Superior temporal gyrus (tissue), 1 donor: ENCODE measurements at regions not wholly inside any gene's neighbourhood (a gene's known extent, or its start where the extent isn't known, plus 50 kb on each side); places are given as distances from the start of the nearest gene placed in this dataset.

Source experiments
- DNase-seq: peaks from one replicate; pipeline ENCODE4 v3.0.0-alpha.2; 2016; ENCODE audit errors: extremely low spot score

DNA sequence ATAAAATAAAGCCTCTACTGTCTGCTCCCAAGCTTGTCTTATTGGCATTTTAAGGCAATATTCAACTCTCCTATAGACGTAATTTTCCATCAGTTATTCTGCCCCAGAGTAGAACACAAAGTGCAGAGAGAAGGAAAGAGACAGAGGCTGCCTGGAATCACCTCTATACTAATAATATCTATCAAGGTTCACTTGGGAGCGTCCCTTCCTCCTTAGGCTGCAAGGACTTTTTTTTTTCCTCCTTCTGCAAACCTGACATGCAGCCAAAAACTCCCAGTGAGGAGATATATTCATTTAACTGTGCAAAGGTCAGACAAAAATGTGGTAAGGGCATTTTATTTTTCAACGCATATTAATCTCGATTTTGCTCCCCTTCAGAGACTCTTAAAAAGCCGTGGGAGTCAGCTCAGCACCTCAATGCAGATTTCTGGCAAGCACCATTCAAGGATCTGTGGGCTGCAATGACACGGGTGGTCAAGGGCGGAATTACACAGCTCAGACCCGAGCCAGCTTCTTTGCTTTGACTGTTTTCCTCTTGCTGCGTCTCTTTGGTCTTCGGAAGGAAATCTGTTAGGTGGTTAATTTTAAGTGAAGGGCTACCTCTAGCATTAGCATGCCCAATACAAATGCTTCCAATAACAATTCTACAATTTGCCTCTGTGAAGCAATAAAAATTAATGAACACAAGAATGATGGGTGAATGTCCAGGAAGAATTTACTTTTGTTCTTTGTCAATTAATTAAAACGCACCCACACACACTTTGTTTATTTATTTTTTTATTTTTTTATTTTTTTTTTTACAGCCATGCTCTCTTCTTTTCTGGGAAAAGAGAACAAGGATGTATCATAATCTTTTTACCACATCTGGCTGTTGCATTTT, 587.7 kb upstream of the GRAMD2B start:
- DNase-seq, result peak; percentile 72

DNA sequence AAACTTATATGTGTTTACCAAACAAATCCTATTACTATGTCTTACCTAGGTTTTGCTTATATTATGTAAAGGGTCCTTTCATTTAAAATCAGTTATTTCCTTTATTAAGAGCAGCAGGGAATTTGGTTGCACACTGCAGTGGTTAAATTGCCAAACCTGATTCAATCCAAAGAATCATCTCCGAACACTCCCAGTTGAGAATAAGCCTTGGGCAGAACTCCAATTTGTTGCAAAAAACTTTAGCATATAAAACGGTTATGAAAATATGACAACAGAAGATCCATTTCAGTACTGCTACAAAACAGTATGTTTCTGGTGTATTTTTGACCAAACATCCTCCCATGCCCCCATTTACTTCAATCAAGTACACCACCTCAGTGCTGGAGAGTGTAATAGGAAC, 587.0 kb upstream of the GRAMD2B start:
- no peak for DNase-seq

DNA sequence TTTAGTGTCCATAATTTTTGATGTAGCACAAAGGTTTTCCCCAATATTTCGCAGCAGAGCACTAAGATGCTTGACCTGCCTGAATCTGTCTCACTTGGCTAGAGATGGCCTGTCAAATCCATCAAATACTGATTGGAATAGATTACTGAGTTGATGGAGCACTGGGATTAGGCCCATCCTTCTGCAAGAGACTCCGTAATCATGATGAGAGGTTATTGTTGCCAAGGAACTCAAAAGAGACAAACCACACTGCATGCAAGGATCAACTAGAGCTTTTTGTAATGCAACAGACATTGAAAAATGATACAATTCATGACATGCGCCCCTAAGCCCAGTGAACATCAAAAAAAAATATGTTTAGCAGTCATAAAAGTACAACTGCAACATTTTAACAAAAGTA, 585.3 kb upstream of the GRAMD2B start:
- DNase-seq, result no peak

DNA sequence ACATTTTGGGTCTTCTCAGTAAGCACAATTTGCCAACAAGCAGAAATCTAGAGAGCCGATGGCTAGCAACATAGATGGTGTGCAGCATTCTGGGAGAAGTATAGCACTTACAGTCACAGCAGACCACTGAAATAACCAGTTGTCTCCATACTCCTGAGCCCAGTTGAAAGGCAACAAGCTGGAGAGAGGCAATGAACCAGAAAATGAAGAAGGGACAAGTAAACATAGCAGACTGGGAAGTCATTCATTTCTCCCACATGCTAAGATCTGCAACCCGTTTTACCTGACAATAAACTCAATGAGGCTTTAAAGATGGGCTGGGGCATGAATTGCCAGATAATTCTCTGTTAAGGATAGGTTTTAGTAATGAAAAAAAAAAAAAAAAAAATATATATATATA, 575.6 kb upstream of the GRAMD2B start:
- no peak for DNase-seq

DNA sequence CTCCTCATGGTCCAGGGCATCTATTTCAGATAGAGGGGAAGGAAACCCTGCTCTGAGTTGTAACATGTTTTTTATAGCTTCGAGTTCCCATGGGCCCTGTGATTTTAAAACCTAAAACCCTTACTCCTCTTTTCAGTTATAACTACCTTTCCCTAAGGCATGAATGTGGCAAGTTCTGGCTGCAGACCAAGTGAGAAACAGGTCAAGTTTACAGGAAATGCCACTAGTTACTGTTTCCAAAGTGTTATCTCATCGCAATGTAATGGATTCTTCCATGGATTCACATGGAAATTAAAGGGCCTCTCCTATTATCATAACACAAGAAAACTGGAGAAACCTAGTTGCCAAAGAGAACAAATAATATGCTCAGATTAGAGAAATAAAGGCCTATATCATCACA, 574.5 kb upstream of the GRAMD2B start:
- DNase-seq, result no peak

DNA sequence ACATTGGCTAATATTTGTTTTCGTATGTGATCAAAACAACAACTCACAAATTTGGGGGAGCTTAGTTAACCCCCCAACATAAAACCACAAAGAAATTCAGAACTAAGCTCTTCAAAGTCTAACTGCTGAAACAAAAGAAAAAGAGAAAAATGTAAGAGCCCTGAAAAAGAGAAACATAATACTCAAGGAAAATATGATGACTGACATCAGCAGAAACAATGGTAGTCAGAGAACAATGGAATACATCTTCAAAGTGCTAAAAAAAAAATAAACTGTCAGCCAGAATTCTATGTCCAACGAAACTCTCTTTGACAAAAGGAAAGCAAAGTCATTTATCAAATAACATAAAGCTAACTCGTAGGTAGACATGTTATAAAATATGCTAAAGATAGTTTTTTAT, 566.3 kb upstream of the GRAMD2B start:
- DNase-seq, result no peak

DNA sequence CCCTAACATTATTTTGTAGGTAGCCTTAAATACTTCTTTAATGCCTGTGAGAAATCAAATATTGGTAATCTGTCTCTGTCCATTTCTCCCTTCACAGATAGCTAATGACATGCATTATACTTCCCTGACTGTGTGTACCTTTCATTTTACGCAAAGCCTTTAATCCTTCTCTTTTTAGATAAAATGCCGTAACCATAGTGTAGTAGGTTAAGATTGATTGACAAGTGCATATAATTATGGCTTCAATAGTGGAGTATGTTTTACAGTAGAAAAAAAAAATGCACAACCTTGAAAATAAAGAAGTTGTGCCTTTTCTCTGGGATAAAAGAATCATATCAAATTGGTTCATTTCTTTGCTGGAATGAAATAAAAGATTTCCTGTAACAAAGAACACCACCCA, 559.6 kb upstream of the GRAMD2B start:
- no peak for DNase-seq

DNA sequence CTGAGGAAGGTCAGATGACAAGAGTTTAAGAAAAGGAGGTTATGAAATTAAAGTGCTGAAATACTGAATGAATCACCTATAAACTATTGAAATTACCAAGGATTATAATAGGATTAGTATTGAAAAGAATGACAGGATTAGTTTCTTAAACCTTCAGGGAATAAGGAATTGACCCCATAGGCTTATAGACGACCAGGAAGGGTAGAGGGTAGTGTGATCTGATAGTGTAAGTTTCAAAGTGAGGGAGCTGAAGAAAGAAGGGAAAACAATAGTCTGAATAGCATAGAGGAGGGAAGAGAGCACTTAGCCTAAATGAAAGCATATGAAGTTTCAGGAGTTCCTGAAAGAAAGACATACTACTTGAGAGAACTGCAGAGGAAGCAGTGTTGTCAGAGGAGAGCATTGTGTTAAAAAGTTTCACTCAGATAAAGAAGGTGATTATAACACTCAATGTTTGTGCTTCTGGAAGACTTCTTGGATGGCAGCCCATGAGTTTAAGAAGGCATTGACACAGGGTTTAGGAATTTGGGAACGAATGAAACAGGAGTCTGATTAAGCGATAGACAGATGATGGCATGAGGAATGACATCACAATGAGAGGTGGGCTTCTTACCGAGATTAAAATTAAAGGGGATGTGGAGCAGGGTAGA, 557.9 kb upstream of the GRAMD2B start:
- DNase-seq, result no peak

DNA sequence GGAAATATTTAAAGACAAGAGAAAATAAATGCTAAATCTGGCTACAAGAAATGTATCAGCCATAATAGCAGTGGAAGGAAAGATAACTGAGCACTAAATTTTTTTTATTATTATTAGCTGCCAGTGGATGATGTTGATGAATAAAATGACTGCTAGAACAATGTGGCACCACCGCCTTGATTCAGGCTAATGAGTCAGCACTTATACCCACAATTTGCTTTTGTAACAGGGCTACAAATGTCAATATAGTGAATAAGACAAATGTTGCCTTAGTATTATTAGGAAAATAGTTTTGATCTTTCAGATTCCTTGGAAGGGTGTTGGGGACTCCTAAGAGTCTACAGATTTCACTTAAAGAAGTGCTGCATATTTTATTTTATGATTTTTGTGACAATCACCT, 555.2 kb upstream of the GRAMD2B start:
- no peak for DNase-seq

DNA sequence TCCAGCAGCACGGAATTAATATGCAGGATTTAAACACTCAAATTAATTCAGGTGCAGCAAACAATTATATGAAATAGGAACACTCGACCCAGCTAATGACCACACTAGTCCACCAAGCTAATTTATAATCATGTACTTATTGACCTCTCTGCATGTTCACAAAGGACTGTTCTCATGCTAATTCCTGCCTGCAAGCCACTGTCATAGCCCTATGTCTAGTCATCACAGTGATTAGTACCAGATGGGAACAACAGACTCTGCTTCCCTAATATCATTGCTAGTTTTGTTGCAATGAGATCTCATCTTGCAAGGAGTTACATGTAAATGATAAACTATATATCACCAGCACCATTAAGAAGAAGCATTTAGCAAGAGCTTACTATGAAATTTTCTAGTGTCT, 553.0 kb upstream of the GRAMD2B start:
- DNase-seq, result no peak

DNA sequence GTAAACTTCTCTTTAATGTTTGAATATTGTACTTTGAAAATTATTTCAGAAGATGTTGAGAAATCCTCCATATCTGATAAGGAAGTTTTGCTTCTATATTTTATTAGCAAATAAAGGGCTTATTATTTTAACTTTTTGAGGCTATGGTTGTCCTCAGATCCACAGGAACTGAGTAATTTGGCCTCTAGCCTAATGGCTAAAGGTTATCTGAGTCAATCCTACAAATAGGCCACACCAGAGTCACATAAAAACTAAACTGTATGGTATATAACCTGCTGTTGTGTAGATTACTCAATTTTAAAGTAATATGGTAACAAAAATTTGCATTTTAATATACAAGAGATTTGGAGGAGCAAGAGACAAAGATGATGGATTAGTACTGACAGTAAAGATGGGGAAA, 549.2 kb upstream of the GRAMD2B start:
- DNase-seq, result no peak

DNA sequence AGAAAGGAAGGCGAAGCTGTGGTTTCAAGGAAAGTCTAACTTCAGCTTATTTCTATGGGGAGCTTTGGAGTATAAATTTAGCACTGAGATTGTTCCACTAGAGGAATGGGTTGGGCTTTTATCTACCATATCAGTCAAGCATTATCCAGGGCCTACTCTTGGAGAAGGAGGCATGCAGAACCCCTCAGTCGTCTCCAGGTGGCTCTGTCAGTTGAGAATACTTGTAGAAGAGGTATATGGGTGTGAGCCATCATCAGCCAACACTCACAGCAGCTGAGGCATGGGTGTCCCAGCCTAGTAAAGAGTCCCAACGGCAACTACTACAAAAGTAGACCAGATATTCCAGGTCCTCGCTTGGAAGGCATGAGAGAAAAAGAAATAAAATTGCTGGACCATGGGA, 548.5 kb upstream of the GRAMD2B start:
- DNase-seq, result no peak

DNA sequence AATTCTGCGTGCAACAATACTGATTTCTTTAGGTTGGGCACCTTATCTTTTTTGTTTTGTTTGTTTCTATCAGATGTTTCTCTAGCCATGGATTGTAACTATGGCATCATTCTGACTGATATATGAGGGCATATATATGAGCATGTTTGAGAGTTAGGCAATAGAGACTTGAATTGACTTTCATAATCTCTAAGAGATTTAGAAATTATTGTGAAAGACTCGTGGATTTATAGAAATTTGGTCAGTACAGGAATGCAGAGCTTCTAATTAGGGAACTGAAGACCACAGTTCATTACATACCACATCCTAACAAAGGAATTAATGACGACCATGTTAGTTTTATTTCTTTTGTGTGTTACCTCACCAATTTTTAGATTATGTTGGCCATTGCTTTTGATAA, 546.0 kb upstream of the GRAMD2B start:
- no peak for DNase-seq

DNA sequence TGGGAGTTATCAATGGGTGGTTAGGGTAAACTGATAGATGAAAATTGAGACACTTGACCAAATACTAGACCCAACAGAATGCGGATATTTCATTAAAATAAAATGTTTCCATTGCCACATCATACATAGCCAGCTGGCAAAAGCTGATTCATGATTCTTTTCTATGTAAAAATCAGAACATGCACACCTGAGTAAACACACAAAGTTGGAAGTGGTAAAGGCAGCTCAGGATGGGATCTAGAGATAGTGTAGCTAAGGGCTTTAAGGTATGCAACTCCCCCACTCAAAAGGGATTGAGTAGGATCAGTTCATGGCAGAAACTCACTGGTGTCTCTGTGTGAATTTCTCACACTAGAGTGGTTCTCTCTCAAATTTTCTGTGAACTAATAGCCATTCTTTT, 541.1 kb upstream of the GRAMD2B start:
- DNase-seq, result no peak

DNA sequence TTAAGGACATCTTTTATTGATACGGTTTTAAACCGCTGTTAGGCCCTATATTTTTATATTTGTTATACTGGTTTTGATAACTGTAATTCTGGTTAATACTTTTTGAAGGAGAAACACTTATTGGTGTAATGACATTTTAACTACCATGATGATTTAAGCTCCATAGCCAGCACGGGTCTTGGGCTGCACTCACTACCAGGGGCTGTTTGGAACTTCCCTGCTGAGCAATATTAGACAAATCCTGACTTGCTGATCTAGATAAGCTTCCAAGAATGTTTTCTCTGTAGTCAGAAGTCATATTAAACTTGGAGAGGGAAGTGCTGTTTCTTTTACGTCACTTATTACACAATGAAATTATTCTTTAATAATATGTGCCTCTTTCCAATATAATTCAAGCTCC, 540.0 kb upstream of the GRAMD2B start:
- DNase-seq, result no peak

DNA sequence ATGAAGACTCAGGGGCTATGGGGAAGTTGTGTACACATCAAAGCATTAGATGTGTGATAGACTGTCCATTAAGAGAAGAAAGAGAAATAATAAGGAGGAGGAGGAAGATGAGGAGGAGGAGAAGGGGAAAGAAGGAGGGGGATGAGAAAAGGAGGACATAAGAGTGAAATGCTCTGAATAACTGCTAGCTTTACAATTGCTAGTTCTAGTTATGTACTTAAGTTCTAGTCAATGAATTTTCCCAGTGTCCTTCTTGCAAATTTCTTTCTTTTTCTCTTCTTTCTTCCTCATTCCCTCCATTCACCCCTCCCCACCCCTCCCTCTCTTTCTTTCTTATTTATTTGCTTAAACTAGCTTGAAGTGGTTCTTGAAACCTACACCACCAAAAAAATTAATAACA, 534.9 kb upstream of the GRAMD2B start:
- no peak for DNase-seq

DNA sequence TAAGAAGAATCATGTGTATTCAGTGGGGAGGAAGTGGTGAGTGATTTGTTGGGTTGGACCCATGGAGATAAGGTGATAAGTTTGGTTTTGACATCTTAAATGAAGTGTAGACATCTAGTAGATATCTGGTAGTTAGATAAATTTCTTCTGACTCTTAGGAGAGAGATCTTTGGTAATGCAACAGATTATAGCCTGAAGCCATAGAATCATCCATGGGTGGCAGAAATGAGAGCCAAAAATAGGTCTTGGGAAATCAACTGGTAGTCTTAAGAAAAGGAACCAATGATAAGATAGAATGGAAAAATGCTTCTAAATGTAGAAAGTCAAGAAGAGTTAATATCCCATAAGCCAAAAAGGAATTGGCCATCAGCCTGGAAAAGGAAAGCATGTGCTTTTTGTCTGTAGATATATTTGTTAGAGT, 532.7 kb upstream of the GRAMD2B start:
- DNase-seq, result no peak

DNA sequence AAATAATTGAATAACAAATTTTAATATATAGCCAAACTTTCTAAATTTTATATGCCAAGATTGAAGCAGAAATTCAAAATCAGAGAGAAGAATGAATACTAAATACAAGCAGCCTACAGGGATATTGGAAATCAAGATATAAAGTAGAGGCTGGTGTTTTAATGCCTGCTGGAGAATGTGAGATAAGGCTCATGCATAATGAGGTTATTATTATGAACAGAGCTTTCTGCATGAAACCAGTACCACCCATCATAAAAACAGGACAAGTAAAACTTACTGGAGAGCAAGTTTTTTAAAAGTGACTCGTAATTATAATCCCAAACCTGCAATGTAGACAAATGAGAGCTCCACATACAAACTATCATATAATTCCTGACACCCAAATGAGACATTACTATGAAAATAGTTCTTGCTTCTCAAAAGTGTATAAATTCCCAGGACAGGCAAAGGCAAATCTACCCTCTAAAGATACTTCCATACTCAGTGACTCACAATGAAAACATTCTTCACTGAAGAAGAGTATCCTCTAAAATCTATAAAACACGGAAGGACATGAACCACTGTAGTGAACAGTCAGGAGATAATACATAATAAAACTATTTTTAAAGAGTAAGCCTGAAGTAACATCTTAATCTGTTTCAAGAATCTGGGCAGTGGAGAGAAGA, 532.0 kb upstream of the GRAMD2B start:
- no peak for DNase-seq

DNA sequence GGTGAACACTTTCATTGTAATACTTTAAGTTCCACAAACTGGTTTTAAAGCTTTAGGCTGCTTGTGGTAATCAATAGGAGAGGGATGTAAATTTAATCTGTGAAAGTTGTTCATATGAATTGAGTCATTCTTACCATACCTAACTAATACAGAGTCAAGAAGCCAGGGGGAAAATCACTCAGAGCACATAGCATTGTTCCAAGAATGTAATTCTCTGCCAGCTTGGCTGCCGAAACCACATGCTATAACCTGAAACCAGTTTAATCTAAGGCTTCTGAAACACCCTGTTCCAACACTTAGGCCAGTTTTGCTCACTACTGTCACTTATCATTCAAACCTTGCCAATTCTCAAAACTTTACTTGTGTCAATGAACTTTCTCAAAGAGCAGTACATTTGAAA, 528.8 kb upstream of the GRAMD2B start:
- no peak for DNase-seq

DNA sequence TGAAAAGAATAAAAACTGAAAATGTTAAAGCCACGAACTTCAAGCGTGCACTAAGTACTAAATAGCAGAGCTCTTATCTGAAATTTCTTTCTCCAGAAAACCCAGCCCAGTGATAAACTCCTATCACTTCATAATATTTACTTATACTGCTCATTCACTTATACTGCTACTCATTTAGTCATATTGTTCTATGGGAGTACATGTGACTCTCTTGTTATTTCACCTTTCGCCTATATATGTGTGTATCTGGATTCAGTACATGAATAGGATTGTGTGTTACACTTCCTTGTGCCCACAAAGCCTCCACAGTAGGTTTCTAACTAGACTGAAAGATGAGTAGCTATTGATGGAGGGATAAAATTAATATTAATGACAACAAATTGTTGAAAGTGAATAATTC, 526.8 kb upstream of the GRAMD2B start:
- DNase-seq, result no peak

DNA sequence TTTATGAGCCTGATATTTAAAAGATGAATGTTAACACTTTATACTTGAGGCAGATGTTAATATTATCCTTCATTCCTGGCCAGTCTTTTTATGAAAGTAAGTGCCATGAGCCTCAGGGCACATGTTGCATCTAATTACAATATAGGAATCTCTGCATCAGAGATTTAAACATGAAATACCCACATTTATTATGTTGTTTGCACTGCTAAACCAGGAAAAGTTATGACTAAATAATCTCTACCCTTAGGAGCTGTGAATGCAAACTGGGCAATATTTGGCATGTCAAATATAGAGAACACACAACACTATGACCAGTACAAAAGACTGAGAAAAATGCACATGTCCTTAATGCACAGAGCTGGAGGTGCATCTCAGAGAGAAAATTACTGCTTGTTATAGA, 526.1 kb upstream of the GRAMD2B start:
- no peak for DNase-seq

DNA sequence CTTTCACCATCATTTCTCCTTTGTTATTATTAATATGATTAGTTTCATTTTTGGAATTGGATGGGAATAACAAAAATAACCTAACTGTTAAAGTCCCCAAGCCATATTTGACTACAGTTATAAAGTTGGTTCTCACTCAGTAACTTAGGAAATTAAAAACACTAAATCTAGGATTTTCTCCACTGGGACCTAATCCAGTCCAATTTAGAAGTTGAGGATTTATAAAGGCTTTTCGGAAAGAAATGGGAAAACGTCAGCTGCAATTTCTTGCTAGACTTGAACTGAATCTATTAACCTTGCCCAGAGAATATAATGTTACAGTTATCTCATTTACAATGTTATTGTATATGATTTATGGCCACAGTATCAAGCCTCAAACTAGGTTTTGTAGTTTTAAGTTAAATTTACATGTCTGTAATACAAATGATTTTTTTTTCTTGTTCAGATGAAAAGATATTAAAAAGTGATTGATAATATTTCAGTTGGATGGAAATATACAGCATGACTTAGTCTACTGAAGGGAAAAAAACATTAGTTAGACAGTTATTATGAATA, 524.3 kb upstream of the GRAMD2B start:
- no peak for DNase-seq

DNA sequence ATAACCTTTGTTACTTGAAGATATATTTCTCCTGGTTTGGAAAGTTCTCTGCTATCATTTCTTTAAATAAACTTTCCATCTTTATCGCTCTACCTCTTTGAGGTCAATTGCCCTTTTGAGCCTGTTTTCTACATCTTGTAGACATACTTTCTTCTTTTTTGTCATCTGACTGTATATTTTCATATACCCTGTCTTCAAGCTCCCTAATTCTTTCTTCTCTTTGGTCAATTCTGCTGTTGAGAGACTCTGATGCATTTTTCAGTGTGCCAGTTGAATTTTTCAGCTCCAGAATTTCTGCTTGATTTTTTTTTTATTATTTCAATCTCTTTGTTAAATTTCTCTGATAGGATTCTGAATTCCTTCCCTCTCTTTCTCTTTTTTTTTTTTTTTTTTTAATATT, 511.2 kb upstream of the GRAMD2B start:
- no peak for DNase-seq
